IPS-15b (cell line): ENCODE measurements at regions not wholly inside any gene's neighbourhood (a gene's known extent, or its start where the extent isn't known, plus 50 kb on each side); places are given as distances from the start of the nearest gene placed in this dataset.

ENCODE experiments used
- H3K27me3 ChIP-seq: one replicate; pipeline ENCODE4 v1.6.1; 2013; ENCODE audit warnings: low read length; ENCODE audit not compliant: control insufficient read depth, insufficient read depth
- H3K36me3 ChIP-seq: one replicate; pipeline ENCODE4 v1.6.1; 2013; ENCODE audit warnings: low read length; ENCODE audit not compliant: control insufficient read depth, insufficient read depth
- H3K4me1 ChIP-seq: one replicate; pipeline ENCODE4 v1.6.1; 2013; ENCODE audit warnings: mild to moderate bottlenecking, low read length; ENCODE audit not compliant: control insufficient read depth, insufficient read depth
- H3K4me3 ChIP-seq: one replicate; pipeline ENCODE4 v1.5.1; 2013; ENCODE audit warnings: low read depth, low read length
- H3K9ac ChIP-seq: one replicate; pipeline ENCODE4 v1.6.1; 2013; ENCODE audit warnings: low read depth, mild to moderate bottlenecking, low read length
- H3K9me3 ChIP-seq: one replicate; pipeline ENCODE4 v1.6.1; 2013; ENCODE audit warnings: mild to moderate bottlenecking, low read length; ENCODE audit not compliant: control insufficient read depth, insufficient read depth

GRCh38 chr11:103546236-103546635 is 437.0 kb downstream of the DYNC2H1 start:
- Histone ChIP-seq H3K9ac (no peak overlapping the region), H3K4me1 (no peaks in the 10 kb centered on the region), H3K9me3 (peaks cover 6% of the 10 kb centered on the region), H3K27me3 (no peaks in the 10 kb centered on the region), H3K36me3 (no peaks in the 10 kb centered on the region), H3K4me3 (no peak overlapping the region)

- H3K36me3 ChIP-seq: no peaks in the 10 kb centered on the region
These were observed 437.8 kb downstream of the DYNC2H1 start for GRCh38 chr11:103547024-103547423.

GRCh38 chr11:103547691-103548090 is 438.5 kb downstream of the DYNC2H1 start:
- no peaks in the 10 kb centered on the region for H3K4me1 ChIP-seq
- no peaks in the 10 kb centered on the region for H3K9me3 ChIP-seq
- H3K36me3 ChIP-seq: no peaks in the 10 kb centered on the region
- H3K4me3 ChIP-seq: no peak overlapping the region
- no peak overlapping the region for H3K9ac ChIP-seq
- no peaks in the 10 kb centered on the region for H3K27me3 ChIP-seq

More at GRCh38 chr11:103547024-103547423, 437.8 kb downstream of the DYNC2H1 start:
- Histone ChIP-seq H3K9ac (no peak overlapping the region), H3K4me1 (no peaks in the 10 kb centered on the region), H3K4me3 (no peak overlapping the region), H3K9me3 (no peaks in the 10 kb centered on the region), H3K27me3 (no peaks in the 10 kb centered on the region)

GRCh38 chr11:103548838-103549237 is 439.6 kb downstream of the DYNC2H1 start:
- Histone ChIP-seq H3K9ac (no peak overlapping the region), H3K27me3 (no peaks in the 10 kb centered on the region), H3K9me3 (no peaks in the 10 kb centered on the region), H3K4me1 (no peaks in the 10 kb centered on the region), H3K4me3 (no peak overlapping the region), H3K36me3 (no peaks in the 10 kb centered on the region)

GRCh38 chr11:103550811-103551210 is 441.6 kb downstream of the DYNC2H1 start:
- Histone ChIP-seq H3K9ac (no peak overlapping the region), H3K9me3 (no peaks in the 10 kb centered on the region), H3K4me1 (no peaks in the 10 kb centered on the region)

GRCh38 chr11:103552086-103552485 is 442.9 kb downstream of the DYNC2H1 start:
- H3K9ac ChIP-seq: no peak overlapping the region
- H3K4me1 ChIP-seq: no peaks in the 10 kb centered on the region
- H3K9me3 ChIP-seq: no peaks in the 10 kb centered on the region

More at GRCh38 chr11:103550811-103551210, 441.6 kb downstream of the DYNC2H1 start:
- Histone ChIP-seq H3K4me3 (no peak overlapping the region), H3K36me3 (no peaks in the 10 kb centered on the region), H3K27me3 (no peaks in the 10 kb centered on the region)

GRCh38 chr11:103556171-103556570 is 446.9 kb downstream of the DYNC2H1 start:
- H3K27me3 ChIP-seq: no peaks in the 10 kb centered on the region
- H3K4me1 ChIP-seq: no peaks in the 10 kb centered on the region
- H3K4me3 ChIP-seq: no peak overlapping the region
- H3K9me3 ChIP-seq: no peaks in the 10 kb centered on the region
- H3K36me3 ChIP-seq: no peaks in the 10 kb centered on the region
- no peak overlapping the region for H3K9ac ChIP-seq

More at GRCh38 chr11:103552086-103552485, 442.9 kb downstream of the DYNC2H1 start:
- Histone ChIP-seq H3K27me3 (no peaks in the 10 kb centered on the region), H3K4me3 (no peak overlapping the region), H3K36me3 (no peaks in the 10 kb centered on the region)

GRCh38 chr11:103566116-103566515 is 456.9 kb downstream of the DYNC2H1 start:
- Histone ChIP-seq H3K4me1 (no peaks in the 10 kb centered on the region), H3K9ac (no peak overlapping the region), H3K27me3 (no peaks in the 10 kb centered on the region), H3K9me3 (no peaks in the 10 kb centered on the region), H3K36me3 (no peaks in the 10 kb centered on the region), H3K4me3 (no peak overlapping the region)

GRCh38 chr11:103581760-103582159 is 454.7 kb upstream of the DDI1 start:
- peaks cover 2% of the 10 kb centered on the region for H3K4me1 ChIP-seq
- H3K4me3 ChIP-seq: no peak overlapping the region
- H3K9me3 ChIP-seq: no peaks in the 10 kb centered on the region
- no peaks in the 10 kb centered on the region for H3K36me3 ChIP-seq
- no peak overlapping the region for H3K9ac ChIP-seq
- no peaks in the 10 kb centered on the region for H3K27me3 ChIP-seq

GRCh38 chr11:103582351-103582909 is 454.0 kb upstream of the DDI1 start:
- Histone ChIP-seq H3K9ac (no peak overlapping the region), H3K4me1 (peaks cover 2% of the 10 kb centered on the region), H3K9me3 (no peaks in the 10 kb centered on the region), H3K4me3 (no peak overlapping the region), H3K27me3 (no peaks in the 10 kb centered on the region), H3K36me3 (no peaks in the 10 kb centered on the region)

GRCh38 chr11:103584021-103584420 is 452.4 kb upstream of the DDI1 start:
- Histone ChIP-seq H3K9ac (no peak overlapping the region), H3K9me3 (no peaks in the 10 kb centered on the region), H3K4me3 (no peak overlapping the region), H3K27me3 (no peaks in the 10 kb centered on the region), H3K36me3 (no peaks in the 10 kb centered on the region), H3K4me1 (peaks cover 2% of the 10 kb centered on the region)

GRCh38 chr11:103584720-103585119 is 451.7 kb upstream of the DDI1 start:
- Histone ChIP-seq H3K27me3 (no peaks in the 10 kb centered on the region), H3K36me3 (no peaks in the 10 kb centered on the region), H3K4me1 (peaks cover 2% of the 10 kb centered on the region), H3K9ac (no peak overlapping the region), H3K9me3 (no peaks in the 10 kb centered on the region), H3K4me3 (no peak overlapping the region)
